Urothelium cell line (cell line): ENCODE measurements at regions not wholly inside any gene's neighbourhood (a gene's known extent, or its start where the extent isn't known, plus 50 kb on each side); places are given as distances from the start of the nearest gene placed in this dataset.
A peak's percentile ranks its signal among the peaks of the same experiment; 100 is the strongest.
"Not testable (repeated sequence)": the region's sequence is repeated elsewhere in the genome, so short reads cannot be mapped to it uniquely, and the experiment has no call there.

Experiments
- DNase-seq: peaks from one replicate; pipeline ENCODE4 v3.0.0; 2011; ENCODE audit warnings: low spot score, mixed read lengths
- FAIRE-seq: peaks from 2 replicates; lab custom pipeline; 2011; peaks lifted over from hg19 to GRCh38; lab: Jason Lieb, UNC

DNA sequence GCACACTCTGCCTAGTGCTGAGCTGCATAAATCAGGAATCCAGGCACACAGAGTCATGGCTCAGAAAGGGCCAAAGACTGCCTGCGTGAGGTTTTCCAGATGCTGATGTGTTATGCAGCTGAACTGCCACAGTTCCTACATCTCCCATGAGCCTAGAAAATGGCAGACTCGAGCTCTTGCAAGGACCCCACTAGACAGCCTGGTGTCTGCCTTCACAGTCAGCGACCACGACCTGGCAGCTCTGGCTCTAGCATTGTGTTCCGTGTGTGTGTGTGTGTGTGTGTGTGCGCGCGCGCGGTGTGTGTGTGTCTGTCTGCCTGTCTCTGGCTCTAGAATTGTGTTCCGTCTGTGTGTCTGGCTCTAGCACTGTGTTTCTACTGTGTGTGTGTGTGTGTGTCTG, 203.6 kb upstream of the AGTR2 start:
- FAIRE-seq: no peak
- DNase-seq: no peak

DNA sequence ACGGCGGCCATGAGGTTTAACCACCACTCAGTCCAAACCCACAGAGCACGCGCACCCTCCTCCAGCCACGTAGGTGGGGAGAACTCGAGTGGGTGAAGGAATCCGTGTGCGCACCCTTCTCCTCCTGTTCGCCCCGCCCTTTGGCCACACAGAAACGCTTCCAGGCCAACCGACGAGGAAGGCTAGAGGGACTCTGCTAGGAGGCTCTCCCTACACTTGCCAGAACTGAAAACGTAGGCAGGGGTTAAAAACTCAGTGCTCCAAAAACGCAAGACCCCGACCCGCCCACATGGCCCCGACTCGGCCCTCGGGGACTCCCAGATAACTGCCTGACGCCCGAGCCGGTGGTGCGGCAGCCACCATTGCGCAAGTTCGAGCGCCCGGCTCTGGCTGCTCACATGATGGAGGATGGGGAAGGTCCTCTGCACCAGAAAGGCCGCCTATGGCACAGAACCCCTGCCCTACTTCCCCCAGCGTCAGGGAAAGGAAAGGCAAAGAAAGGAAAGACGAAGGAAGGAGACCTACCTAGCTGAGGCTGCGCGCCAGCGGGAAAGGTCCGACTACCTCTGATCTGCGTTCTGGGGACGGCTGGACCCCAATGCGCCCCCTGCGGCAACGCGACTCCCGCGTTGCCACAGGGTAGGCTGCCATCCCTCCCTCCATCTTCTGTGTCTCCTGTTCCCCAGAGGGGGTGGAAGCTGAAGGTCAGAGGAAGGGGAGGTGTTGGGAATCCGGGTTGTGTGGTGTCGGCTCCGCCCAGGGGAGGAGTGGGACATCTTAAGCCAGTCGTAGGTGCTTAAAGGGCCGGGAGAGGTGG, 201.9 kb upstream of the AGTR2 start:
- no peak for FAIRE-seq
- peak; percentile 53 for DNase-seq

DNA sequence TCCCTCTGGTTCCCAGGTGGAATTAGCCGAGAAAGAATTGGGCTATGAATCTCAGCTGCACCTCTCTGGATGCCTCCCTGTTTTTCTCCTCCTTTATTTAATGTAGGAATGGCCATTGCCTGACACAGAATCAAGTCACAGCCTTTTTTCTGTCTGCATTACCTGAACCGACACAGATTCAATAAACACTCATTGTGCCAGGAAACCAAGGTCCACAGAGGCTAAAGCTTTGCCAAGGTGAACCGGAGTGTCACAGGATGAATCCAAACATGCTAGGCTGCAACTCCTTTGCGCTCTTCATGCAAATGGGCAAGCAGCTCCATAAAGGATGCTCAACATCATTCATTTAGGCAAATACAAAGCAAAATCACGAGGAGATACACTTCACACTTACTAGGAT, 199.8 kb upstream of the AGTR2 start:
- DNase-seq (no peak), FAIRE-seq (no peak)

DNA sequence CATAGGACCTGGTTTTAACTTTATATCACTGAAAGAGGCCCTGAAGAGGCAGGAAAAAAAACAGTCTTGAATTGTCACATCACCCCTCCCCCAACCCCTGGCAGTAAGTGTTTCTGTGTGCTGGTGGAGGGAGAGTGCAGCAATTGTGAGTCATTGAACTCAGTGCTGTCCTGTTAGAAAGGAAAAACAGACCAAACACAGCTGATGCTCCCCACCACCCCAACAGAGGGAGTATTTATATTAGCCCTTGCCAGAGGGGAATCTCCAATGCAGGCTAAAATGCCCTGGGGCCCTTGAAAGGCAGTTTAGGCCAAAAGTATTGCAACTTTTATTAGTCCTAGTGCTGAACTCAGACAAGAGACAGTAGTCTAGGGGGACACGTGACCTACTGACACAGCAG, 197.8 kb upstream of the AGTR2 start:
- no peak for FAIRE-seq
- DNase-seq: no peak

DNA sequence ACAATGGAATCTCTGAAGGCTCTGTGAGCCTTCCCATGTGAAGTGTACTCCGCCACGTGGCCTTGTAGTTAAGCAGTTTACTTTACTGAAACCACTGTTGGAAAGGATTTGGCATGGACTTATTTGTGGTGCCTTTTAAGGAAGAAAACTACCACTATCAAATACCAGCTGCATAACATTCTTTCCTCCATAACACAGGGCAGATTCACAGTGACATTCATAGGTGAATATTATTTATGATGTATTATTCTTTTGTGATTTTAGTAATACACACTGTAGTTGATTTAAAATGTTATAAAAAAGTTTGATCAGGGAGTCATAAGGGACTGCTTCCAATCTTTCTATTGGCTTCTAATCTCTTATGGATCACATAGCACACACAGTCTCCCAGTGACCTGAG, 192.5 kb upstream of the AGTR2 start:
- FAIRE-seq (no peak), DNase-seq (no peak)

DNA sequence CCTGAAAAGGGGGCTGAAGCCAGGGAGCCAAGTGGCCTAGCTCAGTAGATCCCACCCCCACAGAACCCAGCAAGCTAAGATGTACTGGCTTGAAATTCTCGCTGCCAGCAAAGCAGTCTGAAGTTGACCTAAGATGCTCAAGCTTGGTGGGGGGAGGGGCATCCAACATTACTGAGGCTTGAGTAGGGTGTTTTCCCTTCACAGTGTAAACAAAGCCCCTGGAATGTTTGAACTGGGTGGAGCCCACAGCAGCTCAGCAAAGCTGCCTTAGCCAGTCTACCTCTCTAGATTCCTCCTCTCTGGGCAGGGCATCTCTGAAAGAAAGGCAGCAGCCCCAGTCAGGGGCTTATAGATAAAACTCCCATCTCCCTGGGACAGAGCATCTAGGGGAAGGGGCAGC, 187.4 kb upstream of the AGTR2 start:
- not testable (repeated sequence) for DNase-seq, FAIRE-seq

DNA sequence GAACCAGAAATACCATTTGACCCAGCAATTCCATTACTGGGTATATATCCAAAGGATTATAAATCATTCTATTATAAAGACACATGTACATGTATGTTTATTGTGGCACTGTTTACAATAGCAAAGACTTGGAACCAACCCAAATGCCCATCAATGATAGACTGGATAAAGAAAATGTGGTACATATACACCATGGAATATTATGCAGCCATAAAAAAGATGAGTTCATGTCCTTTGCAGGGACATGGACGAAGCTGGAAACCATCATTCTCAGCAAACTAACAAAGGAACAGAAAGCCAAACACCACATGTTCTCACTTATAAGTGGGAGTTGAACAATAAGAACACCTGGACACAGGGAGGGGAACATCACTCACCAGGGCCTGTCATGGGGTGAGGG, 183.1 kb upstream of the AGTR2 start:
- FAIRE-seq, DNase-seq: not testable (repeated sequence)

DNA sequence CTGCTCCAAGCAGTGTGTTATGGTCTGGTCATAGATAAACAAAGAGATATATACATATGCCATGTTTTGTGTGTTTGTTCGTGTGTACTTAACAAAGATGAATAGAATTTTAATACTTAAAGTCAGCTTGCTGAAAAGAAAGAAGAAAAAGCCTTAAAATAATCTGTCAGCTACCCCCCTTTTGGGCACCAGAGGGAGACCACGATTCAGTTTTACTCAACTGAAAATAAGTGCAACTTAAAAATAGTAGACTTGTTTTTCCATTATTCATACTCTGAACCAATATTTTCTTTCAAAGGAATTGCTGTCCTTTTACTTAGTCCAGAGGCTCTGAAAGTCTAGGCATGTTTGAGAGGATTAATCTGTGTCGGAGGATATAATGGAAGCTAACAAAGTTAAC, 181.7 kb upstream of the AGTR2 start:
- FAIRE-seq (no peak), DNase-seq (no peak)

DNA sequence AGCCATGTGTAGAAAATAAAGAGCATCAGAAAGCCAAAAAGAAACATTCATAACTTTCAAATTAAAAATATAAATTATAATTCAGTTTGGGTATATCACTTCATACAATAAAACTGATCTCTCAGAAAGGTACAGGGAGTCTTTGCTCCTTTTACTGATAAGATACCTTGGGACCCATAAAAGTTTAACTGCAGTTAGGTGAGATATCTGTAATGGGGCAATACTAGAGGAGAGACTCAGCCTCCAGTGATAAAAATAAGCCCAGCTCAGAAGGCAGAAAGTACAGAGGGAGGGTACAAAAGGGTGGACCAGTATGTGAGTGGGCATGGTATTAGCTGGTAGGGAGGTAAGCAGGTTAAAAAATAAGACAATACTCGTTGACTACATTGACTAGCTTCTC, 180.9 kb upstream of the AGTR2 start:
- DNase-seq: no peak
- no peak for FAIRE-seq

DNA sequence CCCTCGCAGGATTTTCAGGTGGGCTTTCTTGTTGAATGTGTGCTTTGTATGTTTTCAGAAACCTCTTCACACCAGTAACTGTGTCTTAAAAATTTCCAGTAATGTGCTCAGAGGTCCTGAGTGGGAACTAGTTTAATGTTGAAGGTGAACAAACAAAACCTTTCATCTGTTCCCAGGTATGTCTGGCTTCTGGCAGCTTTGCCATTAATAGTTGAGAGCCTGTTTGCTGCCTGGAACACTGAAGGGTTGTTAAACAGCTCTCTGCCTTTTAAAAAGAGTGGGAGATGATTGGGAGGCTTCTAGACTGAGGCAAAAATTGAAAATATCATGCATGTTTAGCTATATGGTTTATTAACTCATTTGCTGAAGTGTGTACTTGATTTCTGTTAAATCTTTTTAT, 161.2 kb upstream of the AGTR2 start:
- no peak for FAIRE-seq

DNA sequence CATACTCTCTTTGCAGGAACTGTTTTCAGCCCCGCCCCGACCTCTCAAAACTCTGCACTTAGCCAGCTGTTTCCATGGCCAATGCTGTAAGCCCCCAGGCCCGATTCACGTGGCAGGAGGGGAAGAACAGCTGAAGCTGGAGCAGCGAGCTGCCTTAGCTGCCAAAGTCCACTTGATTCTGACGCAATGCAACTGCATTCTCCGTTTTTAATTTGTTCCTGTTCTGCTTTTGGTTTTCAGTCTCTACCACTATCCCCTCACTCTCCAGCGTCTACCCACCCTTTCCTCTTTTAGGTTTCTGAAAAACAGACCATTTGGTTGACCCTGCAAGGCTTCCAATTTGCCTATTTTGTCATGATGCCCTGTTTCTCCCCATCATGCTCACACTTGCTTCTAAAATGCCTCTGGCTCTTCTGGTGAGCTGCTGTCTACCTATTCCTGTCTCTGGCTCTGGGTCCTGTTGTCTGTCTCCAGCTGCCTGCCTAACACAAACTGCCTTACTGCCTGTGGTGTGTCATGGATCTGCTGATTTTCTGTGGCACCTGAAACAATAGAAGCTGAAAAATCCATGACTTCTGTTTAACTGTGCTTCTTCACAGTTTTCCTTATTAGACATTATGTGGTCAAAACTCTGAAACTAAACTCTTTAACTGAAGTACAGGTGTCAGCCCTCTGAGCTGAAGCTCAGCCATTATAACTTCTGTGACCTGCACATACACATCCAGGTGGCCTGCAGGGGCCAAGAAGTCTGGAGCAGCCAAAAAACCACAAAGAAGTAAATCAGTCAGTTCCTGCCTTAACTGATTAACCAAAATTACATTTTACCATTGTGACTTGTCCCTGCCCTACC, 160.5 kb upstream of the AGTR2 start:
- DNase-seq (no peak), FAIRE-seq (no peak)

More for the DNA sequence above, 161.2 kb upstream of the AGTR2 start:
- DNase-seq: no peak

DNA sequence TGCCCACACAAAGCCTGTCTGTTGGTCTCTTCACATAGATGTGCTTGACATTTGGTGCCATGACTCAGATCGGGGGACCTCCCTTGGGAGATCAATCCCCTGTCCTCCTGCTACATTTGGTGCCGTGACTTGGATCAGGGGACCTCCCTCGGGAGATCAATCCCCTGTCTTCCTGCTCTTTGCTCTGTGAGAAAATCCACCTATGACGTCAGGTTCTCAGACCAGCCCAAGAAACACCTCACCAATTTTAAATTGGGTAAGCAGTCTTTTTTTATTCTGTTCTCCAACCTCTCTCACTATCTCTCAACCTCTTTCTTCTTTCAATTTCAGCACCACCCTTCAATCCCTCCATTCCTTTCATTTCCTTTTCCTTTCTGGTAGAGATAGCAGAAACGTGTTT, 159.6 kb upstream of the AGTR2 start:
- DNase-seq: no peak
- no peak for FAIRE-seq

DNA sequence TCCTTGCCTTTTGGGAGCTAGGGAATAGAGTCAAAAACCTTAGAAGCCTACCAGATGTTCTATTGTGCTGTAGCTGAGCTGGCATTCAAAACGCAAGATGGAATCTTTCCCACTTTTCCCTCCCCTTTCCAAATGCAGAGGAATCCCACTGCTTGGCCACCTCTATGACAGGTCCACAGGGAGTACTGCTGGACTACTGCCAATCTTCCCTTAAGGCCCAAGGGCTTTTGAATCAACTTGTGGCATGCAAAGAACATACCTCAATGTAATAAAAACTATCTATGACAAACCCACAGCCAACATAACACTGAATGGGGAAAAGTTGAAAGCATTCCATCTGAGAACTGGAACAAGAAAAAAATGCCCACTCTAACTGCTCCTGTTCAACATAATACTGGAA, 139.2 kb upstream of the AGTR2 start:
- no peak for FAIRE-seq

More for the DNA sequence above, 139.2 kb upstream of the AGTR2 start:
- DNase-seq: no peak
